Stomach (tissue), 4 donors: ENCODE measurements at regions not wholly inside any gene's neighbourhood (a gene's known extent, or its start where the extent isn't known, plus 50 kb on each side); places are given as distances from the start of the nearest gene placed in this dataset.

Experiments used
- CTCF ChIP-seq, 7 experiments: fragments of 450-650 bp in 4 of 7; fragments of 200-600 bp in 3 of 7; sonication (generic) in 3 of 7; IDR thresholded peaks; one replicate each; pipeline ENCODE4 v1.5.1; 2016 to 2019; ENCODE audit warnings: antibody characterized with exemption in 7 of 7, control low read depth in 2 of 7, mild to moderate bottlenecking in 1 of 7
- POLR2A ChIP-seq, 4 donors: fragments of 450-650 bp; IDR thresholded peaks; one replicate each; pipeline ENCODE4 v1.6.1; 2016; ENCODE audit warnings: antibody characterized with exemption in 4 of 4, control low read depth in 2 of 4, mild to moderate bottlenecking in 1 of 4, moderate library complexity in 1 of 4
- POLR2AphosphoS5 ChIP-seq, 3 donors: sonication (generic); formaldehyde crosslinking; IDR thresholded peaks; one replicate each; pipeline ENCODE4 v1.6.1; 2016; ENCODE audit warnings: antibody characterized with exemption in 3 of 3

GRCh38 chr4:187209921-187210613 lies 486.4 kb upstream of the FAT1 start:
- TF ChIP-seq CTCF (IDR thresholded peaks at IDR 0.05) (no peak), POLR2A (IDR thresholded peaks at IDR 0.05) (no peak), POLR2AphosphoS5 (IDR thresholded peaks at IDR 0.05) (peak in 1 of 3 donors; percentile 21)
